AML-193 (cell line): ENCODE measurements at regions not wholly inside any gene's neighbourhood (a gene's known extent, or its start where the extent isn't known, plus 50 kb on each side); places are given as distances from the start of the nearest gene placed in this dataset.

ENCODE experiments used
- DNase-seq, 2 experiments: peaks; one replicate each; lab custom pipeline; 2025; lab: John Stamatoyannopoulos, UW

DNA sequence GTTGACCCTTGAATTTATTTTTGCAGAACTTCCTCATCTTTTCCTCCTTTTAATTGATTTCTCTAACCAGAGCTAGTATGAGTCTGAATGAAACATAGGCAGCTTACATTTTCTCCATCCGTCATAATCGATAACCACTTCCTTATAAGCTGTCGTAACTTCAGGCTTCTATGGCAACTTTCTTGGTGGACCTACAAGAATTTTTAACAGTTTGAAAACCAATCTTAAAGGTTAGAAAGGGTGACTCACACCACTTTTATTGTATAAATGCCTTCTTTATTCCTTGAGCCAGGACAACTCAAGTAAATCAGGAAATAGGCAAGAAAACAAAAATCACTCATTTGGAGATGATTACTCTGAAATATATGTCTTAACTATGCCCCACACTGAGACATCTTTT, 105.7 kb upstream of the KL start:
- no peak for DNase-seq

- peak; percentile 26 to 38 for DNase-seq
Measured at GRCh38 chr13:32911506-32911905, 104.7 kb upstream of the KL start.

GRCh38 chr13:32914686-32915085, 101.5 kb upstream of the KL start:
- no peak for DNase-seq

GRCh38 chr13:32917504-32917903, 98.7 kb upstream of the KL start:
- DNase-seq: no peak

DNA sequence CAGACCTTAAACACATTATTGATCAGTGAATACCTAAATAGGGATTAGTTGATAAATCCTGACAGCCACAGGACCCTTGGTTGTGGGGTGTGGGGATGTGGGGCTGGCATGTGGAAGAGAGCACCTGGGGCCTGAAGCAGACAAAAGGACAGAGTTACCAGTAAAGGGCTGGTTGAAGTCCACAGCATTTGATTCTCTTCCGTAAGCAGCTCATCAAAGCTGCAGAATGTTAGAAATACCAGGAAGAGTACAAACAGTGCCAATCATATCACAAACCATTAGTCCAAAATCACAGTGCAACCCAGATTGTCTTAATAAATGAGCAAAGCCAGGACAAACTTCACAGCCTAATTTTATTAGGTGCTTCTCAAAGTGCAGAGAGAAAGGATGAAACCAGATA, 92.5 kb upstream of the KL start:
- no peak for DNase-seq

DNA sequence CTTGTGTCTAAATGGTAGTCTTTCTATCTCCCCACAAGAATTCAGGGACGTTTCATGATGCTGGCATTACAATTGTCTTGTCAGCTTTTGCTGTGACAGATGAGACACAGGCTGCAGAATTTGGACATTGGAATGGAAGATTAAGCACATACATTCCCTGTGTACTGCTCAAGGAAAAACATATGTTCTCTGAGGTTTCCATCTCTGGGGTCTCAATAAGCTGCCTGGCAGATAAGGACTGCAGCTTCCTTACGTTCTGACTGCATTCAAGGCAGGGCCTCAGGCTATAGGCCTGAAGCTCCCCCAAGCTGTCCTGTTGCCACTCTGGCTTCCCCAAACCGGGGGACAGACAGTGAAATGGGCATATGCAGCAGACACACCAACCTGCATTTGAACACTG, 91.3 kb upstream of the KL start:
- DNase-seq: no peak

GRCh38 chr13:32925506-32925905, 90.7 kb upstream of the KL start:
- no peak for DNase-seq

GRCh38 chr13:32932376-32932775, 83.8 kb upstream of the KL start:
- no peak for DNase-seq

DNA sequence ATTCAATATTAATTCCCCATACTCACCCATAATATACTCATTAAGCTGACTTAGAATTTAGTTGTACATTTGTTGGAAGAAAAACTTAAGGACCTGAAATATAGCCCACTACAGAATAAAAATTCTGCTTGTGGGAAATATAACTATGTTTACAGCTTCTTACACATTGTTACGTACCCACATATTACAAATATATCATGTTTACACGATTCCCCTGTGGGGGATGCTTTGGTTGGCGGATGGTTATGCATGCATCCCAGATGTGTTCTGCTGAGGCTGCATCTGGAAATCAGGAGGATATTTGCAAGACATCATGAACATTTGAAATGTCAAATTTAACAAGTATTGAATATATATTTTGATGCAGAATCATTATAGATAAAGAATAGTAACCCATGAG, 79.5 kb upstream of the KL start:
- DNase-seq: no peak

- no peak for DNase-seq
Measured at GRCh38 chr13:32938314-32938713, 77.9 kb upstream of the KL start.

DNA sequence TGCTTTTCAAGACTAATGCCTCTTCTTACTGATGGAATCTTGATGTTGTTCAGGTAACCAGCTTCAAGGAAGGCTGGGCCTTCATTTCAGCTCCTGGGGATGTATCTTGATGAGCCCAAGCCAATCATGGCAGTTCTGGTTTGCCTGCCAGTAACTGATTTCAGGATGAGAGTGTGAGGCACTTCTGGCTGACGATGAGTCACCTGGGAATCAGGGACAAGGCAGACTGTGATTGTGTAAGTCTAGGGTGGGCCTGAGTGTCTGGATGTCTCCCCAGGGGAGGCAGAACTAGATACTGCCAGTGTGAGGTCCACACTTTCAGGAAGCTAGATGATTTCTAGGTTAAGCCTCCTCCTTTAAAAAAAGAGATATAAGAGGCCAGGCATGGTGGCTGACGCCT, 77.3 kb upstream of the KL start:
- no peak for DNase-seq

GRCh38 chr13:32940601-32941000, 75.6 kb upstream of the KL start:
- no peak for DNase-seq

GRCh38 chr13:32941368-32941767, 74.9 kb upstream of the KL start:
- no peak for DNase-seq

GRCh38 chr13:32946558-32946957, 69.7 kb upstream of the KL start:
- DNase-seq: no peak

- no peak for DNase-seq
Measured at GRCh38 chr13:32947411-32948276, 68.6 kb upstream of the KL start.

GRCh38 chr13:32949820-32950219, 66.4 kb upstream of the KL start:
- DNase-seq: no peak

GRCh38 chr13:32951580-32951979, 64.6 kb upstream of the KL start:
- DNase-seq: no peak

GRCh38 chr13:32955881-32956594, 60.2 kb upstream of the KL start:
- no peak for DNase-seq

GRCh38 chr13:32956595-32956933, 59.7 kb upstream of the KL start:
- no peak for DNase-seq

GRCh38 chr13:32960626-32961025, 55.6 kb upstream of the KL start:
- DNase-seq: no peak

- DNase-seq: no peak
Measured at GRCh38 chr13:32961724-32962123, 54.5 kb upstream of the KL start.

GRCh38 chr13:32962342-32962741, 53.9 kb upstream of the KL start:
- DNase-seq: no peak

GRCh38 chr13:32964987-32965386, 51.2 kb upstream of the KL start:
- no peak for DNase-seq
